CD4-positive, CD25-positive, alpha-beta regulatory T cell (primary cell): ENCODE measurements at regions not wholly inside any gene's neighbourhood (a gene's known extent, or its start where the extent isn't known, plus 50 kb on each side); places are given as distances from the start of the nearest gene placed in this dataset.

Source experiments
- ATAC-seq, 2 donors: fragments of 150-1000 bp; cut with Tn5 transposase; one replicate each; pipeline ENCODE4 v1.10.0; 2021; ENCODE audit warnings: low read depth in 2 of 2, moderate number of reproducible peaks in 2 of 2, moderate library complexity in 1 of 2
- DNase-seq, 3 donors: peaks; one replicate each; pipeline versions ENCODE4 v3.0.0 to v3.0.0-alpha.2; 2012 to 2022; ENCODE audit warnings: mixed read lengths in 1 of 3
- H3K27ac ChIP-seq: one replicate; pipeline ENCODE4 v1.7.0; 2013; ENCODE audit warnings: mild to moderate bottlenecking, low read length; ENCODE audit not compliant: insufficient read depth, poor library complexity, severe bottlenecking
- H3K27me3 ChIP-seq: one replicate; pipeline ENCODE4 v1.7.0; 2013; ENCODE audit warnings: low read length; ENCODE audit not compliant: control insufficient read depth, insufficient read depth
- H3K36me3 ChIP-seq: one replicate; pipeline ENCODE4 v1.7.0; 2013; ENCODE audit warnings: mild to moderate bottlenecking, low read length, moderate library complexity; ENCODE audit not compliant: control insufficient read depth, insufficient read depth
- H3K4me1 ChIP-seq: 2 replicates; pipeline ENCODE4 v1.7.0; 2013; ENCODE audit warnings: mild to moderate bottlenecking, low read length; ENCODE audit not compliant: insufficient read depth, control insufficient read depth, poor library complexity, severe bottlenecking
- H3K4me3 ChIP-seq: one replicate; pipeline ENCODE4 v1.7.0; 2013; ENCODE audit warnings: low read depth, mild to moderate bottlenecking, low read length, moderate library complexity
- H3K9me3 ChIP-seq, 2 experiments: 1 replicate in 1 of 2; 2 replicates in 1 of 2; pipeline ENCODE4 v1.7.0; 2013; ENCODE audit warnings: low read length in 2 of 2, mild to moderate bottlenecking in 1 of 2, moderate library complexity in 1 of 2; ENCODE audit not compliant: control insufficient read depth in 2 of 2
- H3K27ac Mint-ChIP-seq, 3 donors: one replicate each; pipeline ENCODE4 v1.8.0; 2020 to 2022; ENCODE audit warnings: mild to moderate bottlenecking in 3 of 3, mixed read lengths in 3 of 3, moderate library complexity in 2 of 3
- H3K27me3 Mint-ChIP-seq: one replicate; pipeline ENCODE4 v1.8.0; 2022; ENCODE audit warnings: mild to moderate bottlenecking, mixed read lengths
- H3K36me3 Mint-ChIP-seq: one replicate; pipeline ENCODE4 v1.8.0; 2020; ENCODE audit warnings: mixed read lengths
- H3K4me1 Mint-ChIP-seq, 4 donors: one replicate each; pipeline ENCODE4 v1.8.0; 2020 to 2022; ENCODE audit warnings: mixed read lengths in 4 of 4, mild to moderate bottlenecking in 1 of 4
- H3K4me3 Mint-ChIP-seq, 4 donors: one replicate each; pipeline ENCODE4 v1.8.0; 2020 to 2022; ENCODE audit warnings: mild to moderate bottlenecking in 4 of 4, mixed read lengths in 4 of 4, moderate library complexity in 3 of 4
- H3K9me3 Mint-ChIP-seq, 7 donors: one replicate each; pipeline ENCODE4 v1.8.0; 2020 to 2022; ENCODE audit warnings: mixed read lengths in 7 of 7, mild to moderate bottlenecking in 3 of 7, moderate library complexity in 2 of 7

GRCh38 chr2:187964746-187965145 is 326.9 kb upstream of the GULP1 start:
- no peak for ATAC-seq
- peaks cover 0 to 8% (median 1%) of the 10 kb centered on the region in 7 donors for H3K9me3 Mint-ChIP-seq

GRCh38 chr2:187966924-187967323 is 324.8 kb upstream of the GULP1 start:
- DNase-seq = no peak
- Mint-ChIP-seq H3K9me3 (peaks cover 0 to 8% (median 3%) of the 10 kb centered on the region in 7 donors), H3K4me1 (no peaks in the 10 kb centered on the region), H3K36me3 (no peaks in the 10 kb centered on the region), H3K4me3 (no peak overlapping the region), H3K27ac (no peak overlapping the region), H3K27me3 (no peaks in the 10 kb centered on the region)
- Histone ChIP-seq H3K36me3 (no peaks in the 10 kb centered on the region), H3K27me3 (no peaks in the 10 kb centered on the region), H3K27ac (no peak overlapping the region), H3K4me3 (no peak overlapping the region), H3K9me3 (no peaks in the 10 kb centered on the region), H3K4me1 (no peaks in the 10 kb centered on the region)
- no peak for ATAC-seq

More at GRCh38 chr2:187964746-187965145, 326.9 kb upstream of the GULP1 start:
- no peaks in the 10 kb centered on the region for H3K4me1 Mint-ChIP-seq
- H3K4me3 Mint-ChIP-seq = no peak overlapping the region
- Histone ChIP-seq H3K4me3 (no peak overlapping the region), H3K4me1 (no peaks in the 10 kb centered on the region), H3K27ac (no peak overlapping the region), H3K9me3 (no peaks in the 10 kb centered on the region), H3K36me3 (no peaks in the 10 kb centered on the region), H3K27me3 (no peaks in the 10 kb centered on the region)
- no peak overlapping the region for H3K27ac Mint-ChIP-seq
- H3K27me3 Mint-ChIP-seq = no peaks in the 10 kb centered on the region
- DNase-seq = no peak
- H3K36me3 Mint-ChIP-seq = no peaks in the 10 kb centered on the region

GRCh38 chr2:187971893-187972292 is 319.8 kb upstream of the GULP1 start:
- no peak overlapping the region for H3K4me3 ChIP-seq
- H3K4me1 ChIP-seq = no peaks in the 10 kb centered on the region
- H3K36me3 Mint-ChIP-seq = no peaks in the 10 kb centered on the region
- H3K36me3 ChIP-seq = no peaks in the 10 kb centered on the region
- peaks cover 0 to 8% (median 3%) of the 10 kb centered on the region in 7 donors for H3K9me3 Mint-ChIP-seq
- H3K9me3 ChIP-seq = no peaks in the 10 kb centered on the region
- no peak overlapping the region for H3K27ac ChIP-seq
- no peak overlapping the region for H3K27ac Mint-ChIP-seq
- DNase-seq (no peak), ATAC-seq (no peak)
- no peaks in the 10 kb centered on the region for H3K4me1 Mint-ChIP-seq
- no peaks in the 10 kb centered on the region for H3K27me3 Mint-ChIP-seq
- no peak overlapping the region for H3K4me3 Mint-ChIP-seq
- no peaks in the 10 kb centered on the region for H3K27me3 ChIP-seq

GRCh38 chr2:187976259-187976985 is 315.3 kb upstream of the GULP1 start:
- Mint-ChIP-seq H3K4me3 (no peak overlapping the region), H3K27me3 (no peaks in the 10 kb centered on the region), H3K27ac (no peak overlapping the region), H3K9me3 (no peaks in the 10 kb centered on the region), H3K4me1 (no peaks in the 10 kb centered on the region), H3K36me3 (no peaks in the 10 kb centered on the region)
- H3K9me3 ChIP-seq = no peaks in the 10 kb centered on the region
- ATAC-seq (no peak), DNase-seq (no peak)
- no peak overlapping the region for H3K4me3 ChIP-seq
- no peaks in the 10 kb centered on the region for H3K27me3 ChIP-seq
- no peak overlapping the region for H3K27ac ChIP-seq
- no peaks in the 10 kb centered on the region for H3K4me1 ChIP-seq
- H3K36me3 ChIP-seq = no peaks in the 10 kb centered on the region

- H3K27ac Mint-ChIP-seq = no peak overlapping the region
- Histone ChIP-seq H3K4me1 (no peaks in the 10 kb centered on the region), H3K9me3 (no peaks in the 10 kb centered on the region), H3K27ac (no peak overlapping the region), H3K27me3 (no peaks in the 10 kb centered on the region), H3K4me3 (no peak overlapping the region), H3K36me3 (no peaks in the 10 kb centered on the region)
- H3K9me3 Mint-ChIP-seq = no peaks in the 10 kb centered on the region
- H3K4me3 Mint-ChIP-seq = no peak overlapping the region
- DNase-seq (no peak), ATAC-seq (no peak)
- H3K36me3 Mint-ChIP-seq = no peaks in the 10 kb centered on the region
- no peaks in the 10 kb centered on the region for H3K4me1 Mint-ChIP-seq
- no peaks in the 10 kb centered on the region for H3K27me3 Mint-ChIP-seq
Measured at GRCh38 chr2:187976986-187977333, 314.7 kb upstream of the GULP1 start.

GRCh38 chr2:187978356-187978755 is 313.3 kb upstream of the GULP1 start:
- H3K4me1 Mint-ChIP-seq = no peaks in the 10 kb centered on the region
- H3K9me3 ChIP-seq = no peaks in the 10 kb centered on the region
- H3K36me3 Mint-ChIP-seq = no peaks in the 10 kb centered on the region
- no peaks in the 10 kb centered on the region for H3K4me1 ChIP-seq
- no peaks in the 10 kb centered on the region for H3K27me3 ChIP-seq
- no peaks in the 10 kb centered on the region for H3K27me3 Mint-ChIP-seq
- H3K4me3 Mint-ChIP-seq = no peak overlapping the region
- no peak overlapping the region for H3K4me3 ChIP-seq
- no peaks in the 10 kb centered on the region for H3K9me3 Mint-ChIP-seq
- no peak overlapping the region for H3K27ac ChIP-seq
- ATAC-seq (no peak), DNase-seq (no peak)
- no peaks in the 10 kb centered on the region for H3K36me3 ChIP-seq
- no peak overlapping the region for H3K27ac Mint-ChIP-seq

GRCh38 chr2:187982668-187983067 is 309.0 kb upstream of the GULP1 start:
- Mint-ChIP-seq H3K4me1 (no peaks in the 10 kb centered on the region), H3K27me3 (no peaks in the 10 kb centered on the region), H3K9me3 (no peaks in the 10 kb centered on the region), H3K36me3 (no peaks in the 10 kb centered on the region), H3K4me3 (no peak overlapping the region), H3K27ac (no peak overlapping the region)
- Histone ChIP-seq H3K36me3 (no peaks in the 10 kb centered on the region), H3K4me3 (no peak overlapping the region), H3K27me3 (no peaks in the 10 kb centered on the region), H3K27ac (no peak overlapping the region), H3K9me3 (no peaks in the 10 kb centered on the region), H3K4me1 (no peaks in the 10 kb centered on the region)
- DNase-seq (no peak), ATAC-seq (no peak)

GRCh38 chr2:187985195-187985594 is 306.5 kb upstream of the GULP1 start:
- Mint-ChIP-seq H3K9me3 (peaks cover 0 to 3% (median 0%) of the 10 kb centered on the region in 7 donors), H3K27me3 (no peaks in the 10 kb centered on the region), H3K27ac (no peak overlapping the region), H3K4me1 (peaks cover 0 to 6% (median 0%) of the 10 kb centered on the region in 4 donors), H3K4me3 (no peak overlapping the region), H3K36me3 (no peaks in the 10 kb centered on the region)
- H3K4me3 ChIP-seq = no peak overlapping the region
- ATAC-seq (no peak), DNase-seq (no peak)
- no peaks in the 10 kb centered on the region for H3K36me3 ChIP-seq
- H3K9me3 ChIP-seq = no peaks in the 10 kb centered on the region
- H3K27me3 ChIP-seq = no peaks in the 10 kb centered on the region
- H3K4me1 ChIP-seq = no peaks in the 10 kb centered on the region
- H3K27ac ChIP-seq = no peak overlapping the region
